D721Med (cell line): ENCODE measurements at regions not wholly inside any gene's neighbourhood (a gene's known extent, or its start where the extent isn't known, plus 50 kb on each side); places are given as distances from the start of the nearest gene placed in this dataset.
A peak's percentile ranks its signal among the peaks of the same experiment; 100 is the strongest.

Source experiments
- DNase-seq: peaks from one replicate; pipeline ENCODE4 v3.0.0; 2011; ENCODE audit warnings: low spot score; ENCODE audit not compliant: insufficient read length
- FAIRE-seq: peaks from 2 replicates; lab custom pipeline; 2011; peaks lifted over from hg19 to GRCh38; lab: Jason Lieb, UNC
- TF ChIP-seq, protein P1 (sequence below): IDR thresholded peaks from 2 replicates; pipeline ENCODE4 v1.5.1; 2012; ENCODE audit warnings: mild to moderate bottlenecking, control low read depth; ENCODE audit not compliant: insufficient read depth; ENCODE audit errors: missing control alignments

DNA sequence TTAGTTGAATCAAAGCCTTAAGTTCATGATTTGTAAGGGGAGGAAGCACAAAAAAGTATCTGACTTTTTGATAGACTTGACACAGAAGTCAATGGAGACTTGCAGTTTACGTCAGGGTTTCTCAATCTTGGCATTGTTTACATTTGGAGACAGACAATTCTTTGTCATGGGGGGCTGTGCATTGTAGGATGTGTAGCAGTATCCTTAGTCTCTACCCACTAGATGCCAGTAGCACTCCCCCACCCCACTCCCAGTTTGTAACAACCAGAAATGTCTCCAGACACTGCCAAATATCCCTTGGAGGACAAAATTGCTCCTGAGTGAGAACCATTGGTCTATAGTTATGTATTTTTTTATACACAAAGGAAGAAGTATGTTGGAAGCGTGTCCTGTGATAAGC is 434.1 kb downstream of the RFPL4B start:
- FAIRE-seq (no peak), DNase-seq (no peak)
- TF ChIP-seq, protein P1, sequence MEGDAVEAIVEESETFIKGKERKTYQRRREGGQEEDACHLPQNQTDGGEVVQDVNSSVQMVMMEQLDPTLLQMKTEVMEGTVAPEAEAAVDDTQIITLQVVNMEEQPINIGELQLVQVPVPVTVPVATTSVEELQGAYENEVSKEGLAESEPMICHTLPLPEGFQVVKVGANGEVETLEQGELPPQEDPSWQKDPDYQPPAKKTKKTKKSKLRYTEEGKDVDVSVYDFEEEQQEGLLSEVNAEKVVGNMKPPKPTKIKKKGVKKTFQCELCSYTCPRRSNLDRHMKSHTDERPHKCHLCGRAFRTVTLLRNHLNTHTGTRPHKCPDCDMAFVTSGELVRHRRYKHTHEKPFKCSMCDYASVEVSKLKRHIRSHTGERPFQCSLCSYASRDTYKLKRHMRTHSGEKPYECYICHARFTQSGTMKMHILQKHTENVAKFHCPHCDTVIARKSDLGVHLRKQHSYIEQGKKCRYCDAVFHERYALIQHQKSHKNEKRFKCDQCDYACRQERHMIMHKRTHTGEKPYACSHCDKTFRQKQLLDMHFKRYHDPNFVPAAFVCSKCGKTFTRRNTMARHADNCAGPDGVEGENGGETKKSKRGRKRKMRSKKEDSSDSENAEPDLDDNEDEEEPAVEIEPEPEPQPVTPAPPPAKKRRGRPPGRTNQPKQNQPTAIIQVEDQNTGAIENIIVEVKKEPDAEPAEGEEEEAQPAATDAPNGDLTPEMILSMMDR = peak; percentile 5

DNA sequence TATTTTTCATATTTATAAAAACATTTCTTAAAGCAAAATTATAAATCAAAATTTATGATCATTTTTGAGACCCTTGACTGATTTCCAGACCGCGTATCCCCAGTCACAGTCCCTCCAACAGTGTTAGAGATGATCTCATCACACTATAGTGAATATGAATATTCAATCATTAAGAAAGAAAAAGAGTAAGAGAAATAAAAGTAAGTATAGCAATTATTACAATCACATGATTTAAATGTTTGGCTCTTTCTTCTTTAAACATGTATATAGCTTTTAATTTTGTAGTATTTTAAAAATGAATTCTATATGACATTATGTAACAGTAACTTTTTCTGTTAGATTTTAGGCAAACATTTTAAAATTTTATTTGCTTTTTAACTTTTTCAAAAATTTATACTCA is 438.3 kb downstream of the RFPL4B start:
- no peak for FAIRE-seq
- DNase-seq = no peak
- TF ChIP-seq, protein P1 = no peak

DNA sequence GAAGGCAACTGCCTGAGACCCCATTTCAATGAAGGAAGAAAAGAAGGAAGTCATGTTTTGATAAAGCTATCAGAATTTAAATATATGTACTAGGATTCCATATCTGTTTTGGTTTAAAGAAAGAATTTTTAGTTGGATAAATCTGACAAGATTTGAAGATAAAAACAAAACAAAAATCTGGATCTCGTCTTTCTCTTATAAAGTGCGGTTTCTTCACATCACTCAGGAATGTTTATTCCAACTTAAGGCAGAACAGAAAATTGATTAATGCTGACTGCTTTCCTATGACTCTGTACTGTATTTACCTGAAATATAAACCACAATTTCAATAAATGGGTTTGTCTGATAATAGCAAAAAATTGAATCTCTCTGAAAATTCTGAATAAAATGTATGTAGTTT is 439.7 kb downstream of the RFPL4B start:
- DNase-seq = no peak
- TF ChIP-seq, protein P1 = no peak
- FAIRE-seq = no peak

DNA sequence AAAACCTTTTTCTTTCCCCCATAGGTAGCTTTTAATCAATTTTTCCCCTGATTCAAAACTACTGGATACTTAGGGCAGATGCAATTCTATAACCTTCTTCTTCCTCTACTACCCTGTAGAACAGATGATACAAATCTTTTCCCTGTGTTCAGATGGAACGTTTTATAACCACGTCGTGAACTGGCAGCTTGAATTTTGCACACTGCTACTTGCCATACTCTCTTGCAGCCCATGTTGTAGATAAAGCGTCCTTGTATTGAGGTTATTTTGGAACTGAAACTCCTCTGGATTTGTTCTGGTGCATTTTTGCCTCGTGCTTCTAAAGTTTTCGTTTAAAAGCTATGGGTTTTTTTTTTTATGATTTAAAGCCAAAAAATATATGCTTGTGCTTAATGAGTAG is 440.2 kb downstream of the RFPL4B start:
- DNase-seq (no peak), FAIRE-seq (no peak)
- TF ChIP-seq, protein P1 = no peak

DNA sequence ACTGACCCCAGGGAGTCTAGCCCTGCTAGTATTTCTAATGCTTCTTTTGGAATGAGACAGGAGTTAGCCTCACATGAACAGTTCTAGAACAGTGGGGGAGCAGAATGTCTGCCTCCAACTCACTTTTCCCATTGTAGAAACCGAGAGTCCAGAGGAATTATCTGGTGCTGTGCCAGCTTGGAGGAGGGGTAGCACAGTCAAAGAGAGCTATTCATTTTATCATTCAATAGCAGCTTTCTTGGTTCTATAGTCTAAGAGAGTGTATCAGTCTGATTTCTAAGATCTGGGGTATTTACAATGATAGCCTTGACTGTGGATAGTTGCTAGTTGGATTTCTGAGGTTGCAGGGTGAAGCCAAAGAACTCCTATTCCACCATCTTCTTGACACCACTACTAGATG is 448.2 kb downstream of the RFPL4B start:
- TF ChIP-seq, protein P1 = no peak
- DNase-seq = no peak
- FAIRE-seq = no peak

DNA sequence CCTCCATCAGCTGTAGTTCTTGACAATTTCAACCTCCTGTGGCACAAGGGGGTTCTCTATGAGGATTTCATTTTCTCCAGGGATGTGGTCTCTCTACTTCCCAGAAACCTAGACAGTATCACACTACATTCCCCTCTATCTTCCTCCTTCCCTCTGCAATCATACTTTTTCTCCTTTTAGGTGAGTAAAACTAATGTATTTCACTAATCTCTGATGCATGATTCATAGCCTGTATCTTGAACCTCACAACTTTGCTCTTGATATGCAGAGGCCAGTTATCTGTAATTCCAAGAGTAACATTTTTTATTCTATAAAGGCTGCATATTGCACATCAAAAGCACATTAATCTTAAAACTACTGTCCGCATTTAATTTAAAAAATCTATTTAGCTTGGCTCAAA is 449.6 kb downstream of the RFPL4B start:
- FAIRE-seq = no peak
- TF ChIP-seq, protein P1 = no peak
- no peak for DNase-seq

DNA sequence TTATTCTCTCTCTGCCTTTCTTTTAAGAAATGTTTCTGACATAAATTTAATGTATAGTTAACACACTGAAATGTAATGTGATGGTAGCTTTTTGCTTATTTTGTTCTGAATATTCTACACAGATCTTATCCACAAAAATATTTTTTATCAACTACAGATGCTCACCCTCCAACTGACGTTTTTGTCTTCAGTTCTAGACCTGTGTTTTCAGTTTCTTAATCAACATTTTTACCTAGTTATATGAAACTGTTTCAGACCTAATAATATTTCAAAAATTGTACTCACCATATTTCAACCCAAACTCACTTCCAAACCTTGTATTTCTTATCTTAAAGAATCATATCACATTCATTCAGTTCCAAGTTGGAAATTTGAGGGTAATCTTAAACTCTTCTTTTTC is 452.8 kb downstream of the RFPL4B start:
- FAIRE-seq = no peak
- no peak for DNase-seq
- TF ChIP-seq, protein P1 = no peak
